ENCODE measurements at regions not wholly inside any gene's neighbourhood (a gene's known extent, or its start where the extent isn't known, plus 50 kb on each side); places are given as distances from the start of the nearest gene placed in this dataset.

GRCh38 chr7:48813472-48813871 is 110.9 kb upstream of the CDC14C start:
- Histone ChIP-seq H3K4me1 (ENCODE audit: control insufficient read depth in 1 of 2, insufficient read depth in 2 of 2, low read length in 2 of 2) (no peaks in the 10 kb centered on the region), H3K79me1 (ENCODE audit: low read length) (no peaks in the 10 kb centered on the region), H3K4me2 (ENCODE audit: low read length) (no peak overlapping the region), H3K4me3 (ENCODE audit: low read depth, low read length) (peak overlapping the region; percentile 27), H2AK5ac (ENCODE audit: low read length) (no peak overlapping the region), H3K9ac (ENCODE audit: low read length) (peak overlapping the region; percentile 15), H3K27me3 (ENCODE audit: insufficient read depth, low read length) (no peaks in the 10 kb centered on the region), H4K91ac (ENCODE audit: low read depth, low read length) (no peak overlapping the region), H3K79me2 (ENCODE audit: control insufficient read depth, insufficient read depth, low read length, poor library complexity) (no peaks in the 10 kb centered on the region), H3K27ac (ENCODE audit: low read depth, low read length) (no peak overlapping the region), H2BK120ac (ENCODE audit: insufficient read depth, low read length, poor library complexity) (no peak overlapping the region), H3K36me3 (ENCODE audit: control insufficient read depth in 1 of 2, insufficient read depth in 2 of 2, low read length in 2 of 2) (no peaks in the 10 kb centered on the region), H2BK5ac (ENCODE audit: low read depth, low read length, poor library complexity) (no peak overlapping the region), H4K8ac (ENCODE audit: low read depth, low read length) (no peak overlapping the region), H2BK12ac (ENCODE audit: low read length) (no peak overlapping the region), H3K9me3 (ENCODE audit: insufficient read depth, low read depth, low read length) (no peaks in the 10 kb centered on the region), H3K4ac (ENCODE audit: low read depth, low read length) (no peak overlapping the region), H2AFZ (ENCODE audit: insufficient read depth, low read length, poor library complexity) (no peak overlapping the region), H4K12ac (ENCODE audit: low read depth, low read length) (no peak overlapping the region), H3K23ac (ENCODE audit: low read length) (peak overlapping the region; percentile 11), H3K14ac (ENCODE audit: low read length) (no peak overlapping the region), H3K18ac (ENCODE audit: low read length) (no peak overlapping the region)
- no peak for DNase-seq
- WGBS (ENCODE audit: extremely low coverage, insufficient coverage, insufficient read length), result no CpG with 5 or more reads among the region's 4 CpGs

GRCh38 chr7:48822138-48822537 is 102.2 kb upstream of the CDC14C start:
- Histone ChIP-seq H3K4me1 (ENCODE audit: control insufficient read depth in 1 of 2, insufficient read depth in 2 of 2, low read length in 2 of 2) (no peaks in the 10 kb centered on the region), H3K18ac (ENCODE audit: low read length) (no peak overlapping the region), H3K4me2 (ENCODE audit: low read length) (no peak overlapping the region), H3K14ac (ENCODE audit: low read length) (no peak overlapping the region), H2BK120ac (ENCODE audit: insufficient read depth, low read length, poor library complexity) (no peak overlapping the region), H3K4ac (ENCODE audit: low read depth, low read length) (no peak overlapping the region), H3K9me3 (ENCODE audit: insufficient read depth, low read depth, low read length) (no peaks in the 10 kb centered on the region), H3K27ac (ENCODE audit: low read depth, low read length) (no peak overlapping the region), H2BK5ac (ENCODE audit: low read depth, low read length, poor library complexity) (no peak overlapping the region), H4K12ac (ENCODE audit: low read depth, low read length) (no peak overlapping the region), H3K9ac (ENCODE audit: low read length) (no peak overlapping the region), H2BK12ac (ENCODE audit: low read length) (no peak overlapping the region), H3K23ac (ENCODE audit: low read length) (no peak overlapping the region), H3K79me2 (ENCODE audit: control insufficient read depth, insufficient read depth, low read length, poor library complexity) (no peaks in the 10 kb centered on the region), H2AFZ (ENCODE audit: insufficient read depth, low read length, poor library complexity) (no peak overlapping the region), H3K79me1 (ENCODE audit: low read length) (no peaks in the 10 kb centered on the region), H4K91ac (ENCODE audit: low read depth, low read length) (no peak overlapping the region), H3K4me3 (ENCODE audit: low read depth, low read length) (no peak overlapping the region), H3K36me3 (ENCODE audit: control insufficient read depth in 1 of 2, insufficient read depth in 2 of 2, low read length in 2 of 2) (no peaks in the 10 kb centered on the region), H2AK5ac (ENCODE audit: low read length) (no peak overlapping the region), H4K8ac (ENCODE audit: low read depth, low read length) (no peak overlapping the region), H3K27me3 (ENCODE audit: insufficient read depth, low read length) (no peaks in the 10 kb centered on the region)
- DNase-seq, result no peak
- no CpG with 5 or more reads among the region's 1 CpG for WGBS (ENCODE audit: extremely low coverage, insufficient coverage, insufficient read length)

GRCh38 chr7:48832303-48832845 is 92.0 kb upstream of the CDC14C start:
- H3K27ac ChIP-seq (ENCODE audit: low read depth, low read length), result no peak overlapping the region
- H3K79me1 ChIP-seq (ENCODE audit: low read length), result no peaks in the 10 kb centered on the region
- no peak overlapping the region for H3K4me3 ChIP-seq (ENCODE audit: low read depth, low read length)
- no peaks in the 10 kb centered on the region for H3K4me1 ChIP-seq (ENCODE audit: control insufficient read depth in 1 of 2, insufficient read depth in 2 of 2, low read length in 2 of 2)
- H4K12ac ChIP-seq (ENCODE audit: low read depth, low read length), result no peak overlapping the region
- H3K9ac ChIP-seq (ENCODE audit: low read length), result no peak overlapping the region
- no peak overlapping the region for H2BK12ac ChIP-seq (ENCODE audit: low read length)
- no peak overlapping the region for H3K23ac ChIP-seq (ENCODE audit: low read length)
- no peak overlapping the region for H4K91ac ChIP-seq (ENCODE audit: low read depth, low read length)
- no peaks in the 10 kb centered on the region for H3K36me3 ChIP-seq (ENCODE audit: control insufficient read depth in 1 of 2, insufficient read depth in 2 of 2, low read length in 2 of 2)
- no peak overlapping the region for H3K4ac ChIP-seq (ENCODE audit: low read depth, low read length)
- no peak overlapping the region for H4K8ac ChIP-seq (ENCODE audit: low read depth, low read length)
- no peak overlapping the region for H2BK5ac ChIP-seq (ENCODE audit: low read depth, low read length, poor library complexity)
- no peak overlapping the region for H3K18ac ChIP-seq (ENCODE audit: low read length)
- H3K14ac ChIP-seq (ENCODE audit: low read length), result no peak overlapping the region
- no peak overlapping the region for H2BK120ac ChIP-seq (ENCODE audit: insufficient read depth, low read length, poor library complexity)
- H3K27me3 ChIP-seq (ENCODE audit: insufficient read depth, low read length), result no peaks in the 10 kb centered on the region
- no peak overlapping the region for H2AK5ac ChIP-seq (ENCODE audit: low read length)
- H2AFZ ChIP-seq (ENCODE audit: insufficient read depth, low read length, poor library complexity), result no peak overlapping the region
- no peak overlapping the region for H3K4me2 ChIP-seq (ENCODE audit: low read length)
- WGBS (ENCODE audit: extremely low coverage, insufficient coverage, insufficient read length), result no CpG with 5 or more reads among the region's 4 CpGs
- no peak for DNase-seq
- no peaks in the 10 kb centered on the region for H3K9me3 ChIP-seq (ENCODE audit: insufficient read depth, low read depth, low read length)
- H3K79me2 ChIP-seq (ENCODE audit: control insufficient read depth, insufficient read depth, low read length, poor library complexity), result no peaks in the 10 kb centered on the region

- Histone ChIP-seq H3K23ac (ENCODE audit: low read length) (no peak overlapping the region), H3K9me3 (ENCODE audit: insufficient read depth, low read depth, low read length) (no peaks in the 10 kb centered on the region), H3K36me3 (ENCODE audit: control insufficient read depth in 1 of 2, insufficient read depth in 2 of 2, low read length in 2 of 2) (no peaks in the 10 kb centered on the region), H3K4me2 (ENCODE audit: low read length) (no peak overlapping the region), H3K79me1 (ENCODE audit: low read length) (no peaks in the 10 kb centered on the region), H3K79me2 (ENCODE audit: control insufficient read depth, insufficient read depth, low read length, poor library complexity) (no peaks in the 10 kb centered on the region), H3K4me3 (ENCODE audit: low read depth, low read length) (no peak overlapping the region), H3K4me1 (ENCODE audit: control insufficient read depth in 1 of 2, insufficient read depth in 2 of 2, low read length in 2 of 2) (no peaks in the 10 kb centered on the region), H2AK5ac (ENCODE audit: low read length) (no peak overlapping the region), H3K27me3 (ENCODE audit: insufficient read depth, low read length) (no peaks in the 10 kb centered on the region), H2BK5ac (ENCODE audit: low read depth, low read length, poor library complexity) (no peak overlapping the region), H2BK120ac (ENCODE audit: insufficient read depth, low read length, poor library complexity) (no peak overlapping the region), H3K27ac (ENCODE audit: low read depth, low read length) (no peak overlapping the region), H3K14ac (ENCODE audit: low read length) (no peak overlapping the region), H2AFZ (ENCODE audit: insufficient read depth, low read length, poor library complexity) (no peak overlapping the region), H3K9ac (ENCODE audit: low read length) (no peak overlapping the region), H4K91ac (ENCODE audit: low read depth, low read length) (no peak overlapping the region), H4K8ac (ENCODE audit: low read depth, low read length) (no peak overlapping the region), H3K18ac (ENCODE audit: low read length) (no peak overlapping the region), H3K4ac (ENCODE audit: low read depth, low read length) (no peak overlapping the region), H4K12ac (ENCODE audit: low read depth, low read length) (no peak overlapping the region), H2BK12ac (ENCODE audit: low read length) (no peak overlapping the region)
- WGBS (ENCODE audit: extremely low coverage, insufficient coverage, insufficient read length), result no CpG with 5 or more reads among the region's 1 CpG
- no peak for DNase-seq
These were observed 87.1 kb upstream of the CDC14C start for GRCh38 chr7:48837266-48837665.
